Tibial nerve (tissue), 4 donors: ENCODE measurements at regions not wholly inside any gene's neighbourhood (a gene's known extent, or its start where the extent isn't known, plus 50 kb on each side); places are given as distances from the start of the nearest gene placed in this dataset.

Experiments used
- CTCF ChIP-seq, 5 experiments: fragments of 200-600 bp in 3 of 5; fragments of 450-650 bp in 2 of 5; sonication (generic) in 3 of 5; IDR thresholded peaks; one replicate each; pipeline ENCODE4 v1.5.1; 2016 to 2019; ENCODE audit warnings: antibody characterized with exemption in 5 of 5, mild to moderate bottlenecking in 3 of 5, moderate library complexity in 2 of 5
- EP300 ChIP-seq, 2 donors: sonication (generic); formaldehyde crosslinking; IDR thresholded peaks; one replicate each; pipeline ENCODE4 v1.6.1; 2017; ENCODE audit warnings: antibody characterized with exemption in 2 of 2, mild to moderate bottlenecking in 1 of 2

GRCh38 chr4:44859477-44859876 is 133.1 kb upstream of the GNPDA2 start:
- TF ChIP-seq CTCF (IDR thresholded peaks at IDR 0.05) (no peak), EP300 (IDR thresholded peaks at IDR 0.05) (no peak)
